WTC11 (cell line): ENCODE measurements at regions not wholly inside any gene's neighbourhood (a gene's known extent, or its start where the extent isn't known, plus 50 kb on each side); places are given as distances from the start of the nearest gene placed in this dataset.

ENCODE experiments used
- ATAC-seq: fragments of 200-7000 bp; cut with Tn5 transposase; 2 replicates; pipeline ENCODE4 v1.10.0; 2021; ENCODE audit warnings: mild to moderate bottlenecking, moderate library complexity
- CTCF ChIA-PET: fragments of 300-600 bp; sonication (Branson Sonifier 250); formaldehyde crosslinking; loops from one replicate; lab custom pipeline; 2021; ENCODE audit warnings: antibody characterized with exemption; lab: Charles Lee
- POLR2A ChIA-PET: fragments of 350-600 bp; sonication (Branson Sonifier 250); formaldehyde crosslinking; loops from one replicate; lab custom pipeline; 2021; ENCODE audit warnings: antibody characterized with exemption; lab: Charles Lee
- DNase-seq: peaks from one replicate; pipeline ENCODE4 v3.0.0; 2021; ENCODE audit warnings: low spot score
- H3K27ac Mint-ChIP-seq: 2 replicates; pipeline ENCODE4 v1.8.0; 2021; ENCODE audit warnings: mixed read lengths
- H3K27me3 Mint-ChIP-seq: 2 replicates; pipeline ENCODE4 v1.8.0; 2021; ENCODE audit warnings: low read depth, mild to moderate bottlenecking, moderate library complexity, mixed read lengths
- H3K36me3 Mint-ChIP-seq: 2 replicates; pipeline ENCODE4 v1.8.0; 2021; ENCODE audit warnings: mixed read lengths
- H3K4me1 Mint-ChIP-seq: 2 replicates; pipeline ENCODE4 v1.8.0; 2022; ENCODE audit warnings: mixed read lengths
- H3K4me3 Mint-ChIP-seq: 2 replicates; pipeline ENCODE4 v1.8.0; 2021; ENCODE audit warnings: mild to moderate bottlenecking, moderate library complexity, mixed read lengths
- H3K9me3 Mint-ChIP-seq: 2 replicates; pipeline ENCODE4 v1.8.0; 2021; ENCODE audit warnings: mixed read lengths
- ATF2 ChIP-seq: sonication (generic); formaldehyde crosslinking; IDR thresholded peaks from 2 replicates; pipeline ENCODE4 v1.8.1; 2022; ENCODE audit warnings: low read depth, missing genetic modification reagents, borderline replicate concordance
- CBFB ChIP-seq: sonication (generic); formaldehyde crosslinking; IDR thresholded peaks from 2 replicates; pipeline ENCODE4 v1.8.1; 2022; ENCODE audit warnings: mild to moderate bottlenecking, low read depth, missing genetic modification reagents
- CDX4 ChIP-seq: fragments of 250-450 bp; sonication (Bioruptor Pico); IDR thresholded peaks from 2 replicates; pipeline ENCODE4 v1.9.0; 2021; ENCODE audit warnings: moderate library complexity, mild to moderate bottlenecking, inconsistent platforms, borderline replicate concordance
- CREB1 ChIP-seq: sonication (generic); formaldehyde crosslinking; IDR thresholded peaks from 2 replicates; pipeline ENCODE4 v1.8.0; 2023; ENCODE audit warnings: mild to moderate bottlenecking, missing genetic modification reagents
- CREM ChIP-seq: sonication (generic); formaldehyde crosslinking; IDR thresholded peaks from 2 replicates; pipeline ENCODE4 v1.8.1; 2022; ENCODE audit warnings: mild to moderate bottlenecking, missing genetic modification reagents, moderate library complexity
- FOXJ3 ChIP-seq: sonication (generic); formaldehyde crosslinking; IDR thresholded peaks from 2 replicates; pipeline ENCODE4 v1.9.0; 2021; ENCODE audit warnings: missing genetic modification reagents, mild to moderate bottlenecking, borderline replicate concordance
- FOXK1 ChIP-seq: sonication (generic); formaldehyde crosslinking; IDR thresholded peaks from 2 replicates; pipeline ENCODE4 v1.8.0; 2022; ENCODE audit warnings: mild to moderate bottlenecking, moderate library complexity, missing genetic modification reagents
- IRF1 ChIP-seq: sonication (generic); formaldehyde crosslinking; IDR thresholded peaks from 2 replicates; pipeline ENCODE4 v1.8.0; 2023; ENCODE audit warnings: missing genetic modification reagents
- IRF2 ChIP-seq: sonication (generic); formaldehyde crosslinking; IDR thresholded peaks from 2 replicates; pipeline ENCODE4 v1.8.0; 2022; ENCODE audit warnings: low read depth, missing genetic modification reagents, borderline replicate concordance
- MYBL2 ChIP-seq: sonication (generic); formaldehyde crosslinking; IDR thresholded peaks from 2 replicates; pipeline ENCODE4 v1.8.1; 2023; ENCODE audit warnings: mild to moderate bottlenecking, moderate library complexity, missing genetic modification reagents
- NR2C2 ChIP-seq: sonication (generic); formaldehyde crosslinking; IDR thresholded peaks from 2 replicates; pipeline ENCODE4 v1.8.0; 2022; ENCODE audit warnings: mild to moderate bottlenecking, missing genetic modification reagents
- NR3C1 ChIP-seq: sonication (generic); formaldehyde crosslinking; conservative IDR thresholded peaks from 2 replicates; pipeline ENCODE4 v1.8.1; 2023; ENCODE audit warnings: low read depth, mild to moderate bottlenecking, missing genetic modification reagents
- PREB ChIP-seq: sonication (generic); formaldehyde crosslinking; IDR thresholded peaks from 2 replicates; pipeline ENCODE4 v1.8.1; 2022; ENCODE audit warnings: mild to moderate bottlenecking, missing genetic modification reagents, moderate library complexity, borderline replicate concordance
- RELA ChIP-seq: sonication (generic); formaldehyde crosslinking; IDR thresholded peaks from 2 replicates; pipeline ENCODE4 v1.8.1; 2022; ENCODE audit warnings: missing genetic modification reagents, mild to moderate bottlenecking, borderline replicate concordance
- ZNF219 ChIP-seq: sonication (generic); formaldehyde crosslinking; IDR thresholded peaks from 2 replicates; pipeline ENCODE4 v1.8.0; 2023; ENCODE audit warnings: missing genetic modification reagents, mild to moderate bottlenecking, borderline replicate concordance
- ZNF232 ChIP-seq: sonication (generic); formaldehyde crosslinking; IDR thresholded peaks from 2 replicates; pipeline ENCODE4 v1.8.0; 2022; ENCODE audit warnings: mild to moderate bottlenecking, missing genetic modification reagents
- ZNF317 ChIP-seq: sonication (generic); formaldehyde crosslinking; IDR thresholded peaks from 2 replicates; pipeline ENCODE4 v1.8.1; 2023; ENCODE audit warnings: low read depth, mild to moderate bottlenecking, moderate library complexity, missing genetic modification reagents, borderline replicate concordance
- ZNF416 ChIP-seq: fragments of 250-450 bp; sonication (Bioruptor Pico); IDR thresholded peaks from 2 replicates; pipeline ENCODE4 v1.9.0; 2021; ENCODE audit warnings: mild to moderate bottlenecking, inconsistent platforms
- ZNF423 ChIP-seq: fragments of 250-450 bp; sonication (Bioruptor Pico); IDR thresholded peaks from 2 replicates; pipeline ENCODE4 v2.1.2; 2022; ENCODE audit warnings: mild to moderate bottlenecking, moderate library complexity
- ZNF671 ChIP-seq: fragments of 250-450 bp; sonication (Bioruptor Pico); IDR thresholded peaks from 2 replicates; pipeline ENCODE4 v1.8.0; 2021; ENCODE audit warnings: mild to moderate bottlenecking

GRCh38 chr18:59083136-59083818 is 56.4 kb upstream of the SEC11C start (continued):
- no peak for TF ChIP-seq PREB (CRISPR knock-in tag)
- no peak for TF ChIP-seq FOXJ3 (CRISPR knock-in tag)
- TF ChIP-seq ZNF423 = no peak
- TF ChIP-seq ZNF232 (CRISPR knock-in tag) = no peak

- CTCF ChIA-PET = interaction anchor here (0.9 to 5.9 kb wide), 13 partner anchors 8 to 321 kb away, joined by 3 to 47 read pairs (median 8); partner anchors contain the start of gene GRP
- H3K36me3 Mint-ChIP-seq = no peaks in the 10 kb centered on the region
- TF ChIP-seq CREB1 (CRISPR knock-in tag) (no peak), ZNF671 (no peak), NR2C2 (CRISPR knock-in tag) (no peak), CREM (no peak)
- TF ChIP-seq, all 79 proteins: peak for 0
- Mint-ChIP-seq H3K4me3 (no peak overlapping the region), H3K27ac (no peak overlapping the region), H3K27me3 (peaks cover 15% of the 10 kb centered on the region), H3K9me3 (no peaks in the 10 kb centered on the region), H3K4me1 (peaks cover 2% of the 10 kb centered on the region)
- POLR2A ChIA-PET = no interaction called here
- no peak for DNase-seq
- ATAC-seq = no peak
Observed at GRCh38 chr18:59085126-59085794, 54.4 kb upstream of the SEC11C start.

- H3K9me3 Mint-ChIP-seq = no peaks in the 10 kb centered on the region
- DNase-seq (no peak), ATAC-seq (no peak)
- no peaks in the 10 kb centered on the region for H3K36me3 Mint-ChIP-seq
- no peak for TF ChIP-seq FOXK1 (CRISPR knock-in tag)
- TF ChIP-seq IRF2 (CRISPR knock-in tag) = no peak
- no peak for TF ChIP-seq CBFB
- TF ChIP-seq CDX4 = no peak
- no peak overlapping the region for H3K27ac Mint-ChIP-seq
- ChIA-PET POLR2A (no interaction called here), CTCF (interaction anchor here (1.0 to 5.9 kb wide), 5 partner anchors 9 to 64 kb away, joined by 3 to 47 read pairs (median 8); no protein-coding TSS in a partner anchor)
- H3K4me1 Mint-ChIP-seq = peaks cover 2% of the 10 kb centered on the region
- peaks cover 10% of the 10 kb centered on the region for H3K27me3 Mint-ChIP-seq
- H3K4me3 Mint-ChIP-seq = no peak overlapping the region
Observed at GRCh38 chr18:59085797-59086196, 53.9 kb upstream of the SEC11C start.

GRCh38 chr18:59086522-59086921 is 53.2 kb upstream of the SEC11C start:
- Mint-ChIP-seq H3K9me3 (peaks cover 6% of the 10 kb centered on the region; the same call in 1 of the 2 replicates), H3K36me3 (no peaks in the 10 kb centered on the region), H3K27ac (no peak overlapping the region), H3K4me3 (no peak overlapping the region), H3K4me1 (peaks cover 8% of the 10 kb centered on the region), H3K27me3 (peaks cover 4% of the 10 kb centered on the region)
- no peak for ATAC-seq
- TF ChIP-seq NR3C1 (CRISPR knock-in tag) (no peak), IRF1 (no peak), NR2C2 (CRISPR knock-in tag) (no peak), RELA (CRISPR knock-in tag) (no peak), ZNF317 (CRISPR knock-in tag) (no peak), ZNF416 (no peak), ZNF671 (no peak), ZNF219 (no peak), ATF2 (no peak), CDX4 (no peak), MYBL2 (no peak)
- CTCF ChIA-PET = interaction anchor here (5.9 kb wide), 1 partner anchor 15 kb away, joined by 47 read pairs; no protein-coding TSS in a partner anchor
- DNase-seq = no peak
- POLR2A ChIA-PET = no interaction called here
